HFFc6 (cell line): ENCODE measurements at regions not wholly inside any gene's neighbourhood (a gene's known extent, or its start where the extent isn't known, plus 50 kb on each side); places are given as distances from the start of the nearest gene placed in this dataset.

ENCODE experiments used
- DNase-seq: peaks from one replicate; pipeline ENCODE4 v3.0.0-alpha.2; 2018
- H3K27ac Mint-ChIP-seq: 2 replicates; pipeline ENCODE4 v1.8.0; 2020; ENCODE audit warnings: mild to moderate bottlenecking, mixed read lengths
- H3K27me3 Mint-ChIP-seq: 2 replicates; pipeline ENCODE4 v1.8.0; 2021; ENCODE audit warnings: mild to moderate bottlenecking, moderate library complexity, mixed read lengths; ENCODE audit not compliant: insufficient read depth
- H3K36me3 Mint-ChIP-seq: 2 replicates; pipeline ENCODE4 v1.8.0; 2021; ENCODE audit warnings: low read depth, mixed read lengths
- H3K4me1 Mint-ChIP-seq: 2 replicates; pipeline ENCODE4 v1.8.0; 2020; ENCODE audit warnings: low read depth, mixed read lengths
- H3K4me3 Mint-ChIP-seq: 2 replicates; pipeline ENCODE4 v1.8.0; 2020; ENCODE audit warnings: mild to moderate bottlenecking, moderate library complexity, mixed read lengths
- H3K9me3 Mint-ChIP-seq: 2 replicates; pipeline ENCODE4 v1.8.0; 2020; ENCODE audit warnings: mild to moderate bottlenecking, mixed read lengths
- TF ChIP-seq, protein P1 (sequence below): fragments of 200-600 bp; sonication (generic); IDR thresholded peaks from 2 replicates; pipeline ENCODE4 v1.5.0; 2021; ENCODE audit warnings: antibody characterized with exemption, mild to moderate bottlenecking

DNA sequence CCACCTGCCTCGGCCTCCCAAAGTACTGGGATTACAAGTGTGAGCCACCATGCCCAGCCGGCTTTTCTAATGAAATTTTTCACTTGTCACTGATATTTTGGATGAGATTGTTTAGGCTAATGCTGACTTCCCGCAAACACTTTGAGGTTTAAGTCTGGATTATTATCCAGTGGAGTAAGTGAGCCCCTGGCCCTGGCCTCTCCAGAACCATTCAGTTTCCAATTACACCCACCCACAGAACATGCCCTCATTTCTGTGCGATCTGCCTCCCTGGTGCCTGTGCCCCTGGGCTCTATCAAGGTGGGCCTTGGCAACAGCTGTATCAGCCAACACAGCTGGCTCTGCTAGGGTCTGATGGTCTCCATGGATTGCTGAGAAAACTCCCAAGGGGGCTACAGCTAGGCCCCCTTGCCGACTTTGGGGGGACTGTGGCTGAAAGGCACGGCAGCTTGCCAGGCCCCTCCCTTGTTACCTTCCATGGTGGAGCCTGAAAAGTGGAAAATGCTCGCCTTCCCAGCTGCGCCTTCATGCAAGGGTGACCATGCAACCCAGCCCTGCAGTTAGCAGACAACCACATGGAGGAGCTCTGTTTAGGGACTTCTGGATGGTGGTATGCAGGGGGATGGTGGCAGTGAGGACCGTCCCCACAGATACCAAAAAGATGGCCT, 288.9 kb downstream of the FAM43A start:
- no peaks in the 10 kb centered on the region for H3K9me3 Mint-ChIP-seq
- H3K27me3 Mint-ChIP-seq = peaks cover 36% of the 10 kb centered on the region
- no peak overlapping the region for H3K4me3 Mint-ChIP-seq
- TF ChIP-seq, protein P1, sequence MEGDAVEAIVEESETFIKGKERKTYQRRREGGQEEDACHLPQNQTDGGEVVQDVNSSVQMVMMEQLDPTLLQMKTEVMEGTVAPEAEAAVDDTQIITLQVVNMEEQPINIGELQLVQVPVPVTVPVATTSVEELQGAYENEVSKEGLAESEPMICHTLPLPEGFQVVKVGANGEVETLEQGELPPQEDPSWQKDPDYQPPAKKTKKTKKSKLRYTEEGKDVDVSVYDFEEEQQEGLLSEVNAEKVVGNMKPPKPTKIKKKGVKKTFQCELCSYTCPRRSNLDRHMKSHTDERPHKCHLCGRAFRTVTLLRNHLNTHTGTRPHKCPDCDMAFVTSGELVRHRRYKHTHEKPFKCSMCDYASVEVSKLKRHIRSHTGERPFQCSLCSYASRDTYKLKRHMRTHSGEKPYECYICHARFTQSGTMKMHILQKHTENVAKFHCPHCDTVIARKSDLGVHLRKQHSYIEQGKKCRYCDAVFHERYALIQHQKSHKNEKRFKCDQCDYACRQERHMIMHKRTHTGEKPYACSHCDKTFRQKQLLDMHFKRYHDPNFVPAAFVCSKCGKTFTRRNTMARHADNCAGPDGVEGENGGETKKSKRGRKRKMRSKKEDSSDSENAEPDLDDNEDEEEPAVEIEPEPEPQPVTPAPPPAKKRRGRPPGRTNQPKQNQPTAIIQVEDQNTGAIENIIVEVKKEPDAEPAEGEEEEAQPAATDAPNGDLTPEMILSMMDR = no peak
- H3K36me3 Mint-ChIP-seq = no peaks in the 10 kb centered on the region
- peaks cover 8% of the 10 kb centered on the region for H3K4me1 Mint-ChIP-seq
- H3K27ac Mint-ChIP-seq = no peak overlapping the region
- no peak for DNase-seq

DNA sequence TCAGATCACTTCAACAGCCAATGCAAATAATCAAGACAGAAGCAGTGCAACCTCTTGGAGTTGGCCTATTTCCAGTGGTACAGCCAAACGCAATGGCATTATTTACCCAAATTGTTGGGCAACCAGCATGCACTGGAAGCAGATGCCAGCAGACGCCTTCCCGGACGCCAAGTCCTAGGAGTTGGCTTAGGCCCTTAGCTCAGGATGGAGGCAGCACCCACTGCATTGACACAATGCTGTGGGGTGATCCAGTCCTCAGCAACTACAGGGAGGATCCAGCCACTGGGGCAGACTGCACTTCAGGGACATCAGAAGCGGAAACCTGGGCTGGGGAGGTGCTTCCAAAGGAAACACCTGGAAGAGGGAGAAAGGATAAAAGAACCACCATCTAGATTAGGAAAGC, 290.4 kb downstream of the FAM43A start:
- H3K27me3 Mint-ChIP-seq = peaks cover 39% of the 10 kb centered on the region
- no peak overlapping the region for H3K27ac Mint-ChIP-seq
- H3K4me3 Mint-ChIP-seq = no peak overlapping the region
- no peaks in the 10 kb centered on the region for H3K9me3 Mint-ChIP-seq
- no peaks in the 10 kb centered on the region for H3K36me3 Mint-ChIP-seq
- DNase-seq = no peak
- TF ChIP-seq, protein P1 = no peak
- H3K4me1 Mint-ChIP-seq = peaks cover 8% of the 10 kb centered on the region

DNA sequence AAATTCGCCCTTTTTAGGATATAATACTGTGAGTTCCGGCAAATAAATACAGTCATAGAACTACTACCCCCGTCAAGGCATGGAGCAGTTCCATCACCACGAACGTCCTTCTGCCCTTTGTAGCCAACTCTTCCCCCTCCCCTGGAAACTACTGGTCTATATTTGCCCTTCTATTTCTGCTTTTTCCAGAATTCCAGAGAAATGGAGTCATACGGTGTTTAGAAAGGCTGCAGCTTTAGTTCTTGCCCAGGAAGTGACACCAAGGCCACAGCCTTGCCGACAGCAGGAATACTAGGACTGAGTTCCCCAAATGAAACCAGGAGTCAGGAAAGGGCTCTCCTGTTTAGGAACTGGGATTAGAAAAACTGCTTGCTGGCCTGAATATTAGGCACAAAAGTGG, 291.2 kb downstream of the FAM43A start:
- Mint-ChIP-seq H3K4me1 (peaks cover 8% of the 10 kb centered on the region), H3K4me3 (no peak overlapping the region), H3K9me3 (no peaks in the 10 kb centered on the region; the same call in 1 of the 2 replicates), H3K36me3 (no peaks in the 10 kb centered on the region), H3K27me3 (peaks cover 37% of the 10 kb centered on the region), H3K27ac (no peak overlapping the region)
- TF ChIP-seq, protein P1 = no peak
- no peak for DNase-seq

DNA sequence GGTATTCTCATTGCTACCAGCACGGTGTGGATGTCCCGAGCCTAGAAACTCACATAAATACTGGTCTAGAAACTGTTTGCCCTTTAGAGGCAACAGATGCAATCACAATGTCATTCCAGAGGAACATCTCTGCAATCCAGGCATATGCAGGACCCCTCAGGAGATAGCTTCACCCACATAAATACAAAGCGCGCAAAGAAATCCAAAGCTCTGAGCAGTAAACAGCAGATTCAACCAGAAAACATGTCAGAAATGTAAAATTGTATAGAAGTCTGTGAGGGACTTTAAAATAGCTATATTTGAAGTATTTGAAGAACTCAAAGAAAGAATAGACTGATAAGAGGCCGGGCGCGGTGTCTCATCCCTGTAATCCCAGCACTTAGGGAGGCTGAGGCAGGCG, 291.7 kb downstream of the FAM43A start:
- peaks cover 8% of the 10 kb centered on the region for H3K4me1 Mint-ChIP-seq

DNA sequence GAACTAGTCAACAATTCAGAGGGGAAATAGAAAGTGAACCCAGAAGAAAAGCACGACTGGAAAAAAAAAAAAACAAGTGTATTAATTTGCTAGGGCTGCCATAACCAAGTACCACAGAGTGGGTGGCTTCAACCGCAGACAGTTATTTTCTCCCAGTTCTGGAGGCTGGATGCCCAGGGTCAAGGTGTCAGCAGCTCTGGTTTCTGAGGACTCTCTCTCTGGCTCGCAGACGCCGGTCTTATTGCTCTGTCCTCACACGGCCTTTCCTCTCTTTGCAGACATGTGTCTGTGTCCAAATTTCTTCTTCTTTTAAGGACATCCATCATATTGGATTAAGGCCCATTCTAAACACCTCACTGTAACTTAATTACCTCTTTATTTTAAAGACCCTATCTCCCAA, 291.8 kb downstream of the XXYLT1 start:
- Mint-ChIP-seq H3K27ac (no peak overlapping the region), H3K27me3 (peaks cover 30% of the 10 kb centered on the region), H3K9me3 (no peaks in the 10 kb centered on the region; the same call in 1 of the 2 replicates), H3K36me3 (no peaks in the 10 kb centered on the region), H3K4me3 (no peak overlapping the region), H3K4me1 (peaks cover 8% of the 10 kb centered on the region)
- TF ChIP-seq, protein P1 = no peak
- no peak for DNase-seq

More for the DNA sequence above, 291.7 kb downstream of the FAM43A start:
- no peaks in the 10 kb centered on the region for H3K36me3 Mint-ChIP-seq
- peaks cover 39% of the 10 kb centered on the region for H3K27me3 Mint-ChIP-seq
- no peaks in the 10 kb centered on the region; the same call in 1 of the 2 replicates for H3K9me3 Mint-ChIP-seq
- TF ChIP-seq, protein P1 = no peak
- no peak overlapping the region for H3K27ac Mint-ChIP-seq
- no peak for DNase-seq
- no peak overlapping the region for H3K4me3 Mint-ChIP-seq
